ENCODE measurements at regions not wholly inside any gene's neighbourhood (a gene's known extent, or its start where the extent isn't known, plus 50 kb on each side); places are given as distances from the start of the nearest gene placed in this dataset.

- DNase-seq, result no peak
- CTCF ChIA-PET, result no interaction called here
- no TSS peak for BruUV-seq (replicated peaks)
- Mint-ChIP-seq H3K4me3 (ENCODE audit: low read depth, unreplicated experiment) (no peak overlapping the region), H3K27me3 (ENCODE audit: unreplicated experiment) (no peaks in the 10 kb centered on the region), H3K4me1 (ENCODE audit: low read depth, unreplicated experiment) (no peaks in the 10 kb centered on the region), H3K36me3 (ENCODE audit: insufficient read depth, unreplicated experiment) (no peaks in the 10 kb centered on the region), H3K9me3 (ENCODE audit: low read depth, unreplicated experiment) (peaks cover 12% of the 10 kb centered on the region), H3K27ac (ENCODE audit: unreplicated experiment) (no peak overlapping the region)
- TF ChIP-seq, protein P1, sequence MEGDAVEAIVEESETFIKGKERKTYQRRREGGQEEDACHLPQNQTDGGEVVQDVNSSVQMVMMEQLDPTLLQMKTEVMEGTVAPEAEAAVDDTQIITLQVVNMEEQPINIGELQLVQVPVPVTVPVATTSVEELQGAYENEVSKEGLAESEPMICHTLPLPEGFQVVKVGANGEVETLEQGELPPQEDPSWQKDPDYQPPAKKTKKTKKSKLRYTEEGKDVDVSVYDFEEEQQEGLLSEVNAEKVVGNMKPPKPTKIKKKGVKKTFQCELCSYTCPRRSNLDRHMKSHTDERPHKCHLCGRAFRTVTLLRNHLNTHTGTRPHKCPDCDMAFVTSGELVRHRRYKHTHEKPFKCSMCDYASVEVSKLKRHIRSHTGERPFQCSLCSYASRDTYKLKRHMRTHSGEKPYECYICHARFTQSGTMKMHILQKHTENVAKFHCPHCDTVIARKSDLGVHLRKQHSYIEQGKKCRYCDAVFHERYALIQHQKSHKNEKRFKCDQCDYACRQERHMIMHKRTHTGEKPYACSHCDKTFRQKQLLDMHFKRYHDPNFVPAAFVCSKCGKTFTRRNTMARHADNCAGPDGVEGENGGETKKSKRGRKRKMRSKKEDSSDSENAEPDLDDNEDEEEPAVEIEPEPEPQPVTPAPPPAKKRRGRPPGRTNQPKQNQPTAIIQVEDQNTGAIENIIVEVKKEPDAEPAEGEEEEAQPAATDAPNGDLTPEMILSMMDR (IDR thresholded peaks at IDR 0.05; ENCODE audit: unreplicated experiment), result no peak
- intact Hi-C loops (cut with micrococcal nuclease; ENCODE audit: unreplicated experiment), result no loop called here
Measured at GRCh38 chr17:15027853-15028252, 237.3 kb downstream of the PMP22 start.

GRCh38 chr17:15026088-15026487 is 239.0 kb downstream of the PMP22 start:
- H3K4me3 Mint-ChIP-seq (ENCODE audit: low read depth, unreplicated experiment), result no peak overlapping the region
- no peaks in the 10 kb centered on the region for H3K4me1 Mint-ChIP-seq (ENCODE audit: low read depth, unreplicated experiment)
- H3K27me3 Mint-ChIP-seq (ENCODE audit: unreplicated experiment), result no peaks in the 10 kb centered on the region
- DNase-seq, result no peak
- TF ChIP-seq, protein P1 (IDR thresholded peaks at IDR 0.05; ENCODE audit: unreplicated experiment), result no peak
- no peak overlapping the region for H3K27ac Mint-ChIP-seq (ENCODE audit: unreplicated experiment)
- CTCF ChIA-PET, result no interaction called here
- peaks cover 6% of the 10 kb centered on the region for H3K9me3 Mint-ChIP-seq (ENCODE audit: low read depth, unreplicated experiment)
- intact Hi-C loops (cut with micrococcal nuclease; ENCODE audit: unreplicated experiment), result no loop called here
- no peaks in the 10 kb centered on the region for H3K36me3 Mint-ChIP-seq (ENCODE audit: insufficient read depth, unreplicated experiment)
- BruUV-seq (replicated peaks), result no TSS peak

DNA sequence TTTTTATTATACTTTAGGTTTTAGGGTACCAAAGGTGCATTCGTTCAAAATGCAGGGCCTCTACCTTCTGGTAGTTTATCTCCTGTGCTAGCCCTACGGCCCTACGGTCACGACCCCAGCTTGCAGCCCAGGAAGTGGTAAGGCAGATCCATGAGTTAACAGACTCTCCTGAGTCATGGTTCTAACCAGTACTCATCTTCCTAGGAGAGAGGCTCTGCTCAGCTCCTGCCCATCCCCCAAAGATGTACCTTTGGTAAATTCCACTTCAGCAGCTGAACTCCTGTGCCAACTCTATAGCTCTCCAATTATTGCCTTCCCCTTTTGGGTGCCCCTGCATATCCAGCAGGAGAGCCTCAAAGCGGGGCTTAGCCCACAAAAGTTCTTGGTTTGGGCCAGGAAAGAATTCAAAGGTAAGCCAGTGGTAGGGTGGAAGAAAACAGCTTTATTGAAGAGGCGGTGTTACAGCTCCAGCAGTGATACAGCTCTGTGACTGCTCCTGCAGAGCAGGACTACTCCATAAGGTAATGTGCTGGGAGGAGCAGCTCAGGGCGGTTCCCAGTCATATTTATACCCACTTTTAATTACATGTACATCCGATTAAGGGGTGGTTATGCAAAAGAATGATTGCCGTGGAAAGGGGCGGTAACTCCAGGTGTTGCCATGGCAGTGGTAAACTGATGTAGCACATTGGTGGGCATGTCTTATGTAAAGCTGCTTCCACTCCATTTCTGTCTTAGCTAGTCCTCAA is 241.4 kb downstream of the PMP22 start:
- Mint-ChIP-seq H3K4me3 (ENCODE audit: low read depth, unreplicated experiment) (no peak overlapping the region), H3K27me3 (ENCODE audit: unreplicated experiment) (no peaks in the 10 kb centered on the region), H3K36me3 (ENCODE audit: insufficient read depth, unreplicated experiment) (no peaks in the 10 kb centered on the region), H3K4me1 (ENCODE audit: low read depth, unreplicated experiment) (no peaks in the 10 kb centered on the region), H3K27ac (ENCODE audit: unreplicated experiment) (no peak overlapping the region), H3K9me3 (ENCODE audit: low read depth, unreplicated experiment) (peaks cover 4% of the 10 kb centered on the region)
- no TSS peak for BruUV-seq (replicated peaks)
- intact Hi-C loops (cut with micrococcal nuclease; ENCODE audit: unreplicated experiment), result no loop called here
- TF ChIP-seq, protein P1 (IDR thresholded peaks at IDR 0.05; ENCODE audit: unreplicated experiment), result no peak
- DNase-seq, result no peak
- CTCF ChIA-PET, result no interaction called here

- H3K36me3 Mint-ChIP-seq (ENCODE audit: insufficient read depth, unreplicated experiment), result no peaks in the 10 kb centered on the region
Measured at GRCh38 chr17:15019158-15019557, 246.0 kb downstream of the PMP22 start.

More at GRCh38 chr17:15019158-15019557, 246.0 kb downstream of the PMP22 start:
- DNase-seq, result no peak
- TF ChIP-seq, protein P1 (IDR thresholded peaks at IDR 0.05; ENCODE audit: unreplicated experiment), result no peak
- intact Hi-C loops (cut with micrococcal nuclease; ENCODE audit: unreplicated experiment), result no loop called here
- Mint-ChIP-seq H3K27me3 (ENCODE audit: unreplicated experiment) (no peaks in the 10 kb centered on the region), H3K4me1 (ENCODE audit: low read depth, unreplicated experiment) (no peaks in the 10 kb centered on the region), H3K4me3 (ENCODE audit: low read depth, unreplicated experiment) (no peak overlapping the region), H3K27ac (ENCODE audit: unreplicated experiment) (no peak overlapping the region), H3K9me3 (ENCODE audit: low read depth, unreplicated experiment) (peaks cover 8% of the 10 kb centered on the region)
- CTCF ChIA-PET, result no interaction called here
- BruUV-seq (replicated peaks), result no TSS peak

Data from Calu3 (cell line).